ENCODE measurements at regions not wholly inside any gene's neighbourhood (a gene's known extent, or its start where the extent isn't known, plus 50 kb on each side); places are given as distances from the start of the nearest gene placed in this dataset.

- no peaks in the 10 kb centered on the region; the same call in 1 of the 2 replicates for H3K79me2 ChIP-seq (ENCODE audit: insufficient read depth, low read length)
- no peaks in the 10 kb centered on the region for H3K9me2 ChIP-seq (ENCODE audit: low read depth, low read length)
- no peak overlapping the region for H3K27ac ChIP-seq (ENCODE audit: low read depth, low read length, poor library complexity, severe bottlenecking)
- no peaks in the 10 kb centered on the region for H3F3A ChIP-seq (ENCODE audit: insufficient read depth, low read length)
- H3K36me3 ChIP-seq (ENCODE audit: insufficient read depth, low read length): no peaks in the 10 kb centered on the region
- no peaks in the 10 kb centered on the region for H3K27me3 ChIP-seq (ENCODE audit: insufficient read depth, low read length)
- no peak overlapping the region for H3K9ac ChIP-seq (ENCODE audit: low read length)
- H3K4me2 ChIP-seq (ENCODE audit: low read length): no peak overlapping the region
- H2AFZ ChIP-seq (ENCODE audit: low read length): no peak overlapping the region
- TF ChIP-seq CTCF (IDR thresholded peaks at IDR 0.05; ENCODE audit: low read length) (no peak), EZH2 (IDR thresholded peaks at IDR 0.05; ENCODE audit: borderline replicate concordance, low read length) (no peak)
- H3K9me3 ChIP-seq (ENCODE audit: low read length): no peaks in the 10 kb centered on the region
- H4K20me1 ChIP-seq (ENCODE audit: insufficient read depth, low read length): no peaks in the 10 kb centered on the region
- H3K4me3 ChIP-seq (ENCODE audit: low read depth, low read length, poor library complexity, severe bottlenecking): no peak overlapping the region
- H3K4me1 ChIP-seq (ENCODE audit: insufficient read depth, low read length, severe bottlenecking): no peaks in the 10 kb centered on the region
Measured at GRCh38 chr2:177342736-177343135, 49.8 kb upstream of the AGPS start.
